Epithelial cell of prostate (primary cell): ENCODE measurements at regions not wholly inside any gene's neighbourhood (a gene's known extent, or its start where the extent isn't known, plus 50 kb on each side); places are given as distances from the start of the nearest gene placed in this dataset.

Experiments
- DNase-seq: peaks from one replicate; pipeline ENCODE4 v3.0.0-alpha.2; 2011; ENCODE audit warnings: low read depth, low spot score
- H3K27ac ChIP-seq: fragments of 450-650 bp; 2 replicates; pipeline ENCODE4 v1.5.1; 2017; ENCODE audit warnings: mild to moderate bottlenecking

DNA sequence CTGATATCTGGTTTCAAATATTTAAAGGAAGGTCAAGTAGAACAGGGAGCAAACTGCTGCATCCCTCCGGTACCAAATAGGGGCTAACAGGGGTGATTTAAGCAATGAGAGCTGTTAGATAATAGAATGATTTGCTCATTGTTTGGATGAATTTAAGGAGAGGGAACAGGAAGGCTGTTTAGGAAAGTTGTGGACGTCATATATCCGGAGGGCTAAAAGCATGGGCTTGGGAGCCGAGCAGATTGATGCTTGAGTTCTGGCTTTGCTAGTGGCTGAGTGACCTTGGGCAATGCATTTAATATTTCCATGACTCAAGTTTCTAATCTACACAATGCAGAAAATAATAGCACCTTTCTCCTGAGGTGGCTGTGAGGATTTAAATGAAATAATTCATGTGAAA lies 85.4 kb upstream of the RPS23 start:
- no peak overlapping the region for H3K27ac ChIP-seq

DNA sequence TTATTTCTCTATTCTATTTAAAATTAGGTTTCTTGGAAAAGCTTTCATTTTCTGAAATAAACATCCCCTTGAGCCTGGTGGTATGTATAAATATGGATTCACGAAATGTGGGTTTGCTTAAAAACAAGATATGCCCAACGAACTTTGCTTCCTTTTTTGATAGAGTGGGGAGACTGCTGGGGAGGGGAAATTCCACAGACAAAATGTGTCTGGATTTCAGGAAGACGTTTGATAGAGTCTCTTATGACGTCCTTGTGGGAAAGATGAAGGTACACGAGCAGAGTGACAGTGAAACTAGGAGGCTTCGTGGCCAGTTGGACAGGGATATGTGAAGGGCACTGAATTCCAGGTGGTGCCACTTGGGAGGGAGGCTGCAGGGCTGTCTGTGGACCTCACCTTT lies 84.5 kb upstream of the RPS23 start:
- no peak overlapping the region for H3K27ac ChIP-seq
- no peak for DNase-seq

More for the DNA sequence above, 85.4 kb upstream of the RPS23 start:
- no peak for DNase-seq

- H3K27ac ChIP-seq: no peak overlapping the region
- no peak for DNase-seq
These were observed 81.9 kb upstream of the RPS23 start for GRCh38 chr5:82360022-82360421.

DNA sequence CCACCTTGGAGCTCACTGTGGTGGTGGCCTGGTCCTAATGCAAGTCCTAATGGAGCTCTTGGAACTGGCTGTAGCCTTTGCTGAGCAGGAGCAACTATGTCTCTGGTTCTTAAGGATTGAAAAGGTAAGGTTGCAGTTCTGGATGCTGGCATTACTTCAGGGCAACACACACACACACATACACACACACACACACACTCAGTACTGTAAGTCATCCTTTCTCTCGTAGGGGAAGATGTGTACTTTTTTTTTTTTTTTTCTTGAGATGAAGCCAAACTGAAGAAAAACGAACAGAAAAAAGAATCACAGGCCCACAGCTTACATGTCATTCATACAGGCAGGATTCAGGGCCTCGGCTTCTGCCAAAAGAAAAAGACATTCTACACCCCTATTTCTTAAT lies 81.1 kb upstream of the RPS23 start:
- H3K27ac ChIP-seq: no peak overlapping the region
- DNase-seq: peak; percentile 14

- H3K27ac ChIP-seq: peak overlapping the region; percentile 90
These were observed 80.3 kb upstream of the RPS23 start for GRCh38 chr5:82358457-82358856.

GRCh38 chr5:82356808-82357671 lies 78.9 kb upstream of the RPS23 start:
- peak; percentile 98 for DNase-seq
- H3K27ac ChIP-seq: peak overlapping the region; percentile 90

More at GRCh38 chr5:82358457-82358856, 80.3 kb upstream of the RPS23 start:
- peak; percentile 50 for DNase-seq

GRCh38 chr5:82356021-82356420 lies 77.9 kb upstream of the RPS23 start:
- DNase-seq: no peak
- no peak overlapping the region for H3K27ac ChIP-seq

DNA sequence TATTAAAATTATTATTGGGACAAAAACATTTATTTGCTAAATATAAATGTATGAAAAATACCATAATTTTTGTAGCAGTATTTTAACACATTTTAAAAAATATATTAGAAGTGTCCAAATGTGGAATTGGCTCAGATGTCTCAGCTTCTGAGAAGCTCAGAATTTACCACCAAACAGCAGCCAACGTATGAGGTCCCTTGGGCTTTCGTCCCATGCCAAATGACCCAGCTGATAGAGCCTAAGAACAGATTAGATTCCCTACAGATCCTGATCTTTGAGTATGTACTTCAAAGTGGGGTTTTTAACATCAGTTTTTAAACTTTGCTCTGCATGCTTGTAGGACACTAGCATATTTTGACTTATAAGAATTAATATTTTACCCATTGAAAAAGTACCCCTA lies 77.3 kb upstream of the RPS23 start:
- no peak for DNase-seq
- H3K27ac ChIP-seq: no peak overlapping the region

DNA sequence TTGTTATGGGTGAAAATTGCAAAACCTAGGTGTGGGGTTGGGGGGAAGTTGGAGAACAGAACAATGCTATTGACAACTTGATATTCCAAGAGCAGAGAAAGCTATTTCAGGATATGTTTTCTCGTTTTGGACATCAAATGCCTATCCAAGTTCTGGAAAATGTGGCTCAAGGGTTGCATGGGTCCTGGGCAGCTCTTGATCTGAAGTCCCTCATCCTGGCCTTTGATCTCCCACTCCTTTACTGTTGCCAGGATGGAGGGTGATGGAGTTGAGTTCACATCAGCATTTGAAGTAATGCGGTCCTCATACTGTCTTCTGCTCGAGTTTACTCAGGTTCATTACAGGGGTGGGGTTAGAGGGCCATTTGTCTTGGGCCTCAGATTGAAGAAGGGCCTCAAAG lies 76.9 kb upstream of the RPS23 start:
- no peak overlapping the region for H3K27ac ChIP-seq
- DNase-seq: no peak

DNA sequence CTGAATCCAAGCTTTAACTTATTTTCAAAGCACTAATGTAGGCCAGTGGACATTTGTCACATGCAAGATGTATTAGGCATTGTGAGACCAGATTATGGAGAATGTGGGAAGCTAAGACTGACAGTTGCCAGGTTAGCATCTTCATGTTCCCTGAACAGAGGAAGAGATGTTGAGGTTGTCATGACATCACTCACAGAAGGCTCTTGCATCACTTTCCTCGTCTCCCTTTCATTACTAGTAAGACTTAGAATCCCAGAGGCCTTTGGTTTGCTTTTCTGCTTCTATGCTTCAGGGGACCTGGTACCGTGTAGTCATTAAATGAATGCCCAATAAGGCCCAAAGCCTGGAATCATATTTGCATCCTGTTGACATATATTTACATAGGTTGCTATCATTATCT lies 76.4 kb upstream of the RPS23 start:
- DNase-seq: no peak
- H3K27ac ChIP-seq: no peak overlapping the region

GRCh38 chr5:82353522-82353921 lies 75.4 kb upstream of the RPS23 start:
- no peak for DNase-seq
- no peak overlapping the region for H3K27ac ChIP-seq

DNA sequence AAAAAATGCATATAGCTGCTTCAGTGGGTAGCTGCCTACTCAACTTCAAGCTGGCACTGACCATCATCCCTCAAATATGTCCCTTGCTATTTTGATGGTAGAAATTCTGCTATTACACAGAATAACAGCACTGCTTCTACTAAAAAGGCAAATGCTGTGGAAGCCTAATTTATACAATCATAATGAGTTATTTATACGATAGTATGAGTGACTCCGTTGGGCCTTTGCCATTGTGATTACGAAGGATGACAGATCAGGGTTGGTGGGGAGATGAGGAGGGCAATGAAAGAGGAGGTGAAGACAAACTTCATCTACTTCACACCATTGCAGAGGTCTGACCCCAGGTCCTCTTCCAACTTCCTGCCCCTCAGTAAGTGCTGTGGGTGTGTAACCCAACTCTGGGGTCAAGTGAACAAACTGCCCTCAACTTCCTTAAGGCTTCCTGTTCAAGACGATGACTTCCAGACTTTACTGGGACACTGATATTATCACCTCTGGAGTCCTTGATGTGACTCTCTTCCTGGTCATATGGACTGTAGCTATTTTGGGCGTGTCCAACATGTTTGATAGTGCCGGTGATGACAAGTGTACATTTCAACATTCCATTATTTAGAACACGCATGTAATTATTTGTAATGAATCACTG lies 74.1 kb upstream of the RPS23 start:
- peak; percentile 40 for DNase-seq
- H3K27ac ChIP-seq: peak overlapping the region; percentile 57

DNA sequence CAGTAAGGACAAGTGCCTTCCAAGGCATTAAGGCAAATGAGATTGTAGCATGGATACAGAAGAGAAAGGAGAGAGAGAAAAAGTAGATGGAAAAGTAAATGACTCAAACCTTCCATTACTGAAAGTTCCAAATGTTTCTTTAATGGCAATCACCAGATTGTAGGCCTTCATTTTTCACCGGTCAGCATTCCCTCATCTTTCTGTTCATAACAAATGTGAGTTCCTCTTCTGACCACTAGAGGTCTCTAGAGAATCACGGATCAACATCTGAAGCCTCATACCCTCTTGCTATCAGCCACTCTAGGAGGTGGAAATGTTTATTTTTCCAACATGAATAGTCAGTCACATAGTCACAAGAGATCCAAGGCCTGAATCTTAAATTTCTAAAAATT lies 73.6 kb upstream of the RPS23 start:
- H3K27ac ChIP-seq: peak overlapping the region; percentile 57

DNA sequence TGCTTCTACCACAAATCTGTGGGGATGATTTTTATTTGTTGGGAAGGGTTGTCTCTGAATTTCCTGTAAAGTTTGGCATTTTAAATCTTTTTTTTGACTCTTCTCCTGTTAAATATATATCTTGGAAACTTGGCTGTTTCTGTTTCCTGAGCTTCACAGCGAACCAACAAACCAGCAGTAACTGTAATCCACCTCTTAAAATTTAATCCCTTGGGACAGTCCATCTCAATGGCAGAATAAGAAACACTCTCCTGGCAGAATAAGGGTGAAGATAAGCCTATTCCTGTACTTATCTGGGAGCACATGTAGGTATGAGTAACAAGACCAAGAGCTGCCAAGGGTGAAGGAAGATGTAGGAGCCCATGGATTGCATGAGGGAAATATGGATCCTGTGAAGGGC lies 73.1 kb upstream of the RPS23 start:
- no peak overlapping the region for H3K27ac ChIP-seq
- DNase-seq: no peak

More for the DNA sequence above, 73.6 kb upstream of the RPS23 start:
- DNase-seq: peak; percentile 18

- no peak overlapping the region for H3K27ac ChIP-seq
- no peak for DNase-seq
These were observed 71.5 kb upstream of the RPS23 start for GRCh38 chr5:82349652-82350051.

DNA sequence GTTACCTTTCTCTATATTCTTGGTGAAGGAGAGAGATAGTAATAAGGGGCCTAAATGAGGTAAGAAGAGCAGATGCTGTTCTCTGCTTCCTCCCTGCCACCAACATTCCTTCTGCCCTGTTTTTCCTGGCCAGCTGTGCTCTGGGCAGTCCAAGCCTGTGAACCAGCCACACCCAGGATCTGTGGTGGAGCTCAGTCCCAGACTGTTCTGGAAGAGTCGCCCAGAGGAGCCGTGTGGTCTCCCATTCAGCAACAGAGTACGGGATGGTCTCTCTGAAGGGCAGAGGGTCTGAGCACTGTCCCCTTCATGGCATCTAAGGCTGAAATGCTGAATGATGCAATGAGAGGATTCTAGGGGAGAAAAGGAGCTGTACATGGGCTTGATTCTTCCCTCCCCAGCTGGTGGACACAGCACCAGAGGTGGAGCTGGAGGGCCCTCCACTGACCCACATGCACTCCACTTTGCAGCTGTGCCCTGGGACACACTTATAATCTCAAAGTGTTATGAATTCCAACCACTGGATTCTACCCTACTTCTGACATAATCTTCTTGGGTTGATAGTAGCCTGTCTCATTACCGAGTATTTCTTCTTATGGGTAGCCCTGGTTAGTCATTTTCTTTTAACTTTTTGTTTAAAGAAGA lies 70.8 kb upstream of the RPS23 start:
- no peak overlapping the region for H3K27ac ChIP-seq
- DNase-seq: no peak

- no peak overlapping the region for H3K27ac ChIP-seq
- DNase-seq: no peak
These were observed 69.2 kb upstream of the RPS23 start for GRCh38 chr5:82347201-82347865.

DNA sequence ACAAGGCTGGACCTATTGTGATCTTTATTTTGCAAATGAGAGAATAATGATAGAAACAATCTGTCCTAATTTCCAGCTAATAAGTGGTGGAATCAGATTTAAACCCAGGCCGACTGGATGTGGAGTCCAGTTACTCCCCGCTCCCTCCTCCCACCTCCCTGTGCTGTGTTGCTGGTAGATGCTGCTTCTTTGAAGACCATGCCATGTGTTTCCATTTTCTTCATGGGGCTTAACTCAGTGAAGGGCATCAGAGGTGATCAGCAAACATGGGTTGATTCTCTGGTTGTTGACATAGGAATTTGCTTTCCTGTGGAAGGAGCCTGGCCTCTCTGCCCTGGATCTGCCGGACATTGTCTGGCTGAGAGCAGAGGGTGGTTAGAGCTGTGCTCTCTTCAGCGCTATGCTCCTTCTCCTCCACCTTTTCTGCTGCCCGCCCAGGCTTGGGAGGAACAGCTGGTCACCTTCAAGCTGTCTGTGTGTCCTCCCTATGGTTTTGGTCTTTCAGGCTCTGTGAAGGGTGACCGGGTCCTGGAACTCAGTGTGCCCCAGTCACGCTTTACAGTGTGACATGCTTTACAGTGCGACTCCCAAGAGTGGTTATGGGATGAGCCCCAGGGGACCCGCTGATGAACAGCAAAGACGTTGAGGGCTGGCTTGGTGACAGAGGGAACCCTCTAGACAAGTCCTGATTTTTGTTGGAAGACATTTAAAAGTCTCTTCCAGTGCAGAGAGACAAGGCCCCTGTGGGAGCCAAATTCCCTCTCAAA lies 68.4 kb upstream of the RPS23 start:
- no peak overlapping the region for H3K27ac ChIP-seq
- DNase-seq: no peak

DNA sequence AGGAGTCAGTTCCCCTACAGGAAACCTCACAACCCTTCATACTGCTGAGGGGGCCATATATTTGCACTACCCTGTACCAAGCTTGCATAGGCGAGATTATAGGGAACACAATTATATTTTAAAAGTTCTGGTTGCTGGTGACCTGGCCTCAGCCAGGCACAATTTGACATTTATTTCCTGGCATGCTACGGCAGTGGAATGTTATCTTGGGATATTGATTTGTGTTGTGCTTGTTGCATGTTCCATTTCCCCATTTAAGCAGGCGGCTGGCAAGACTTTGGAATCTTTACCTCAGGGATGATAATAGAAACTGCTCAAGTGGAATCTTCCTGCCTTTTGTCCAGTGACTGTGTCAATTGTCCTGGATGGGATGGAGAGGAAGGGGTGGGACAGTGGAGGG lies 67.0 kb upstream of the RPS23 start:
- DNase-seq: no peak

DNA sequence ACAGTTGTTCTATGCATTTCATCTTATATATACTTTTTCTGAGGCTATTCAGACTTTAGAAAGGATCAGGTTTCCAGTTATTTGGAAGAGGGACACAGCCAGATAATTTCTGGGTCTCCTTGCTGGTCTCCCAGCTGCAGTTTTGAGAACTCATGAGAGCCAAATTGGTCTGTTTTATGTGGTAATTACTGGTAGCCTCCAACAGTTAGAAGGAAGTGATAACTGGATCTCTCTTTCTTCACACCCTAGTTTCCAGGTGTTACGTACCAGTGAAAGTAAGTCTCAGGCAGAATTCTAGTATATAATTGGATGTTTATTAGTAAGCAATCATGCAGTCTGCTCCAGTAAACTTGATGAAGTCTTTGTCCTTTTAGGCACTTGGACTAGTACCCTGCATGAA lies 63.2 kb upstream of the RPS23 start:
- H3K27ac ChIP-seq: no peak overlapping the region
- DNase-seq: no peak

More for the DNA sequence above, 67.0 kb upstream of the RPS23 start:
- H3K27ac ChIP-seq: no peak overlapping the region
